Urothelium cell line (cell line): ENCODE measurements at regions not wholly inside any gene's neighbourhood (a gene's known extent, or its start where the extent isn't known, plus 50 kb on each side); places are given as distances from the start of the nearest gene placed in this dataset.
A peak's percentile ranks its signal among the peaks of the same experiment; 100 is the strongest.
"Not testable (repeated sequence)": the region's sequence is repeated elsewhere in the genome, so short reads cannot be mapped to it uniquely, and the experiment has no call there.

Source experiments
- DNase-seq: peaks from one replicate; pipeline ENCODE4 v3.0.0; 2011; ENCODE audit warnings: low spot score, mixed read lengths
- FAIRE-seq: peaks from 2 replicates; lab custom pipeline; 2011; peaks lifted over from hg19 to GRCh38; lab: Jason Lieb, UNC

GRCh38 chr2:145811276-145812164 is 1291.6 kb upstream of the ZEB2 start:
- DNase-seq (no peak), FAIRE-seq (no peak)

- no peak for FAIRE-seq
- DNase-seq, result no peak
These were observed 1288.0 kb upstream of the ZEB2 start for GRCh38 chr2:145807968-145808367.

GRCh38 chr2:145807554-145807953 is 1287.6 kb upstream of the ZEB2 start:
- no peak for FAIRE-seq

GRCh38 chr2:145806546-145806945 is 1286.6 kb upstream of the ZEB2 start:
- FAIRE-seq, result no peak
- DNase-seq, result no peak

More at GRCh38 chr2:145807554-145807953, 1287.6 kb upstream of the ZEB2 start:
- DNase-seq, result no peak

GRCh38 chr2:145802133-145802532 is 1282.2 kb upstream of the ZEB2 start:
- DNase-seq (no peak), FAIRE-seq (no peak)

GRCh38 chr2:145801210-145801609 is 1281.3 kb upstream of the ZEB2 start:
- DNase-seq, result no peak
- no peak for FAIRE-seq

GRCh38 chr2:145800151-145801091 is 1280.5 kb upstream of the ZEB2 start:
- DNase-seq, result no peak
- no peak for FAIRE-seq

- FAIRE-seq, result no peak
- DNase-seq, result no peak
These were observed 1279.7 kb upstream of the ZEB2 start for GRCh38 chr2:145799595-145800108.

- no peak for FAIRE-seq
These were observed 1278.5 kb upstream of the ZEB2 start for GRCh38 chr2:145798419-145798818.

GRCh38 chr2:145797692-145798091 is 1277.8 kb upstream of the ZEB2 start:
- DNase-seq (peak; percentile 26), FAIRE-seq (no peak)

More at GRCh38 chr2:145798419-145798818, 1278.5 kb upstream of the ZEB2 start:
- DNase-seq, result no peak

- no peak for DNase-seq
- no peak for FAIRE-seq
These were observed 1272.8 kb upstream of the ZEB2 start for GRCh38 chr2:145792745-145793144.

GRCh38 chr2:145789636-145790035 is 1269.7 kb upstream of the ZEB2 start:
- FAIRE-seq, result no peak

GRCh38 chr2:145787597-145788361 is 1267.9 kb upstream of the ZEB2 start:
- not testable (repeated sequence) for FAIRE-seq, DNase-seq

More at GRCh38 chr2:145789636-145790035, 1269.7 kb upstream of the ZEB2 start:
- DNase-seq, result no peak

GRCh38 chr2:145782607-145783006 is 1262.7 kb upstream of the ZEB2 start:
- DNase-seq, FAIRE-seq: not testable (repeated sequence)

- no peak for DNase-seq
- FAIRE-seq, result no peak
These were observed 1258.0 kb upstream of the ZEB2 start for GRCh38 chr2:145777914-145778313.

- FAIRE-seq (no peak), DNase-seq (no peak)
These were observed 1257.4 kb upstream of the ZEB2 start for GRCh38 chr2:145777297-145777696.

- FAIRE-seq, result no peak
- no peak for DNase-seq
These were observed 1255.7 kb upstream of the ZEB2 start for GRCh38 chr2:145775591-145775990.

GRCh38 chr2:145771525-145771924 is 1251.6 kb upstream of the ZEB2 start:
- FAIRE-seq (no peak), DNase-seq (no peak)

- no peak for FAIRE-seq
- no peak for DNase-seq
These were observed 1249.2 kb upstream of the ZEB2 start for GRCh38 chr2:145769011-145769716.

GRCh38 chr2:145765874-145766273 is 1246.0 kb upstream of the ZEB2 start:
- DNase-seq (no peak), FAIRE-seq (no peak)
